ENCODE measurements at regions not wholly inside any gene's neighbourhood (a gene's known extent, or its start where the extent isn't known, plus 50 kb on each side); places are given as distances from the start of the nearest gene placed in this dataset.

GRCh38 chr1:188433425-188433824, 1604.7 kb downstream of the PLA2G4A start:
- Histone ChIP-seq H3K27me3 (ENCODE audit: insufficient read depth) (no peaks in the 10 kb centered on the region), H3K4me3 (no peak overlapping the region), H3K27ac (ENCODE audit: low read depth) (no peak overlapping the region), H3F3A (replicated peaks; ENCODE audit: low read depth) (no peaks in the 10 kb centered on the region), H3K4me1 (ENCODE audit: insufficient read depth) (no peaks in the 10 kb centered on the region), H2AFZ (no peak overlapping the region), H3K79me2 (replicated peaks; ENCODE audit: insufficient read depth) (no peaks in the 10 kb centered on the region), H3K9me2 (ENCODE audit: insufficient read depth) (no peaks in the 10 kb centered on the region), H3K4me2 (no peak overlapping the region), H3K36me3 (ENCODE audit: insufficient read depth) (no peaks in the 10 kb centered on the region), H4K20me1 (replicated peaks; ENCODE audit: insufficient read depth) (no peaks in the 10 kb centered on the region)
- Mint-ChIP-seq H3K4me1 (no peaks in the 10 kb centered on the region), H3K9me3 (no peaks in the 10 kb centered on the region), H3K4me3 (no peak overlapping the region), H3K27me3 (ENCODE audit: insufficient read depth, low read depth, poor library complexity) (no peaks in the 10 kb centered on the region), H3K27ac (no peak overlapping the region), H3K36me3 (ENCODE audit: low read depth) (no peaks in the 10 kb centered on the region)
- DNase-seq (ENCODE audit: low spot score) (no peak), ATAC-seq (no peak)
- TF ChIP-seq ZNF114 (CRISPR knock-in tag; IDR thresholded peaks at IDR 0.05) (no peak), NANOG (IDR thresholded peaks at IDR 0.05; ENCODE audit: borderline replicate concordance) (no peak), ZNF331 (CRISPR knock-in tag; IDR thresholded peaks at IDR 0.05; ENCODE audit: low read depth) (no peak), JUNB (IDR thresholded peaks at IDR 0.05; ENCODE audit: unreplicated experiment) (no peak), POLR2AphosphoS5 (IDR thresholded peaks at IDR 0.05; ENCODE audit: low read depth) (no peak), CTCF (conservative IDR thresholded peaks at IDR 0.05; ENCODE audit: low read depth in 2 of 2) (no peak), EZH2 (IDR thresholded peaks at IDR 0.05; ENCODE audit: low read depth, unreplicated experiment) (no peak), ETS1 (IDR thresholded peaks at IDR 0.05) (no peak)

- no peak overlapping the region for H3K4me2 ChIP-seq
- H3K4me1 Mint-ChIP-seq: no peaks in the 10 kb centered on the region
- H3K36me3 ChIP-seq (ENCODE audit: insufficient read depth): no peaks in the 10 kb centered on the region
- H4K20me1 ChIP-seq (replicated peaks; ENCODE audit: insufficient read depth): no peaks in the 10 kb centered on the region
- ATAC-seq (no peak), DNase-seq (ENCODE audit: low spot score) (no peak)
- H3K27ac Mint-ChIP-seq: no peak overlapping the region
- H3K36me3 Mint-ChIP-seq (ENCODE audit: low read depth): no peaks in the 10 kb centered on the region
- H3K4me3 ChIP-seq: no peak overlapping the region
- no peaks in the 10 kb centered on the region for H3K79me2 ChIP-seq (replicated peaks; ENCODE audit: insufficient read depth)
- no peaks in the 10 kb centered on the region for H3K9me3 Mint-ChIP-seq
- H3K27me3 Mint-ChIP-seq (ENCODE audit: insufficient read depth, low read depth, poor library complexity): no peaks in the 10 kb centered on the region
- H3K9me2 ChIP-seq (ENCODE audit: insufficient read depth): no peaks in the 10 kb centered on the region
- no peak overlapping the region for H3K4me3 Mint-ChIP-seq
- TF ChIP-seq NANOG (IDR thresholded peaks at IDR 0.05; ENCODE audit: borderline replicate concordance) (no peak), CREB1 (CRISPR knock-in tag; IDR thresholded peaks at IDR 0.05; ENCODE audit: low read depth) (no peak)
- no peak overlapping the region for H2AFZ ChIP-seq
- no peaks in the 10 kb centered on the region for H3F3A ChIP-seq (replicated peaks; ENCODE audit: low read depth)
- no peaks in the 10 kb centered on the region for H3K27me3 ChIP-seq (ENCODE audit: insufficient read depth)
- H3K4me1 ChIP-seq (ENCODE audit: insufficient read depth): no peaks in the 10 kb centered on the region
- no peak overlapping the region for H3K27ac ChIP-seq (ENCODE audit: low read depth)
Observed at GRCh38 chr1:188444526-188444925, 1615.8 kb downstream of the PLA2G4A start.

- no peaks in the 10 kb centered on the region for H3F3A ChIP-seq (replicated peaks; ENCODE audit: low read depth)
- Mint-ChIP-seq H3K4me1 (no peaks in the 10 kb centered on the region), H3K27ac (no peak overlapping the region; the same call in 1 of the 2 replicates), H3K4me3 (no peak overlapping the region), H3K27me3 (ENCODE audit: insufficient read depth, low read depth, poor library complexity) (peaks cover 2% of the 10 kb centered on the region), H3K9me3 (no peaks in the 10 kb centered on the region), H3K36me3 (ENCODE audit: low read depth) (no peaks in the 10 kb centered on the region)
- no peak overlapping the region for H3K4me3 ChIP-seq
- H3K27me3 ChIP-seq (ENCODE audit: insufficient read depth): no peaks in the 10 kb centered on the region
- ATAC-seq (no peak), DNase-seq (ENCODE audit: low spot score) (no peak)
- no peaks in the 10 kb centered on the region for H3K36me3 ChIP-seq (ENCODE audit: insufficient read depth)
- no peak overlapping the region for H3K4me2 ChIP-seq
- no peaks in the 10 kb centered on the region for H4K20me1 ChIP-seq (replicated peaks; ENCODE audit: insufficient read depth)
- H3K9me2 ChIP-seq (ENCODE audit: insufficient read depth): peaks cover under 1% of the 10 kb centered on the region; the same call in 1 of the 2 replicates
- H2AFZ ChIP-seq: no peak overlapping the region
- H3K4me1 ChIP-seq (ENCODE audit: insufficient read depth): no peaks in the 10 kb centered on the region
- TF ChIP-seq ETS1 (IDR thresholded peaks at IDR 0.05): no peak
- no peak for TF ChIP-seq STAT1 (IDR thresholded peaks at IDR 0.05; ENCODE audit: unreplicated experiment)
- TF ChIP-seq CREB1 (CRISPR knock-in tag; IDR thresholded peaks at IDR 0.05; ENCODE audit: low read depth): no peak
- no peak for TF ChIP-seq ZNF331 (CRISPR knock-in tag; IDR thresholded peaks at IDR 0.05; ENCODE audit: low read depth)
- H3K27ac ChIP-seq (ENCODE audit: low read depth): no peak overlapping the region
- no peaks in the 10 kb centered on the region for H3K79me2 ChIP-seq (replicated peaks; ENCODE audit: insufficient read depth)
Observed at GRCh38 chr1:188462837-188463236, 1634.1 kb downstream of the PLA2G4A start.

Measured in GM23338 (cell line).